ENCODE measurements at regions not wholly inside any gene's neighbourhood (a gene's known extent, or its start where the extent isn't known, plus 50 kb on each side); places are given as distances from the start of the nearest gene placed in this dataset.

GRCh38 chr7:153084278-153084677 lies 324.7 kb downstream of the ACTR3B start:
- no peak overlapping the region for H2AFZ ChIP-seq (ENCODE audit: low read depth, low read length)
- no peaks in the 10 kb centered on the region for H3K4me1 ChIP-seq (ENCODE audit: low read length)
- no peak overlapping the region for H3K4me3 ChIP-seq (ENCODE audit: low read length)
- H3K36me3 ChIP-seq (replicated peaks; ENCODE audit: low read depth, low read length) = no peaks in the 10 kb centered on the region
- H3K4me2 ChIP-seq (ENCODE audit: low read length) = no peak overlapping the region
- H4K20me1 ChIP-seq (ENCODE audit: insufficient read depth, low read length) = no peaks in the 10 kb centered on the region
- no peak overlapping the region for H3K9ac ChIP-seq (ENCODE audit: low read length)
- H3K79me2 ChIP-seq (ENCODE audit: low read length) = no peaks in the 10 kb centered on the region
- no peak overlapping the region for H3K27ac ChIP-seq (ENCODE audit: low read length)
- H3K27me3 ChIP-seq (ENCODE audit: low read depth, low read length) = no peaks in the 10 kb centered on the region
- TF ChIP-seq EZH2phosphoT487 (IDR thresholded peaks at IDR 0.05; ENCODE audit: low read depth) = no peak
- no peak for TF ChIP-seq CTCF (IDR thresholded peaks at IDR 0.05; ENCODE audit: low read depth, low read length)
- no peaks in the 10 kb centered on the region for H3K9me3 ChIP-seq (ENCODE audit: insufficient read depth, low read length)

- no peaks in the 10 kb centered on the region; the same call in 1 of the 2 replicates for H3K27me3 ChIP-seq (ENCODE audit: low read depth, low read length)
- H3K9ac ChIP-seq (ENCODE audit: low read length) = no peak overlapping the region
- no peak overlapping the region for H2AFZ ChIP-seq (ENCODE audit: low read depth, low read length)
- H3K4me1 ChIP-seq (ENCODE audit: low read length) = no peaks in the 10 kb centered on the region
- H3K4me2 ChIP-seq (ENCODE audit: low read length) = no peak overlapping the region
- no peak overlapping the region for H3K4me3 ChIP-seq (ENCODE audit: low read length)
- H3K27ac ChIP-seq (ENCODE audit: low read length) = no peak overlapping the region
- no peaks in the 10 kb centered on the region for H3K36me3 ChIP-seq (replicated peaks; ENCODE audit: low read depth, low read length)
- TF ChIP-seq EZH2phosphoT487 (IDR thresholded peaks at IDR 0.05; ENCODE audit: low read depth) (no peak), CTCF (IDR thresholded peaks at IDR 0.05; ENCODE audit: low read depth, low read length) (no peak)
- no peaks in the 10 kb centered on the region for H3K9me3 ChIP-seq (ENCODE audit: insufficient read depth, low read length)
- H3K79me2 ChIP-seq (ENCODE audit: low read length) = no peaks in the 10 kb centered on the region
- H4K20me1 ChIP-seq (ENCODE audit: insufficient read depth, low read length) = no peaks in the 10 kb centered on the region
Measured at GRCh38 chr7:153087498-153087897, 327.9 kb downstream of the ACTR3B start.

GRCh38 chr7:153088601-153089000 lies 329.0 kb downstream of the ACTR3B start:
- Histone ChIP-seq H3K27ac (ENCODE audit: low read length) (no peak overlapping the region), H3K9ac (ENCODE audit: low read length) (no peak overlapping the region), H2AFZ (ENCODE audit: low read depth, low read length) (no peak overlapping the region), H3K36me3 (replicated peaks; ENCODE audit: low read depth, low read length) (no peaks in the 10 kb centered on the region), H3K4me1 (ENCODE audit: low read length) (no peaks in the 10 kb centered on the region), H3K4me3 (ENCODE audit: low read length) (no peak overlapping the region), H4K20me1 (ENCODE audit: insufficient read depth, low read length) (no peaks in the 10 kb centered on the region), H3K9me3 (ENCODE audit: insufficient read depth, low read length) (no peaks in the 10 kb centered on the region), H3K79me2 (ENCODE audit: low read length) (no peaks in the 10 kb centered on the region), H3K4me2 (ENCODE audit: low read length) (no peak overlapping the region), H3K27me3 (ENCODE audit: low read depth, low read length) (no peaks in the 10 kb centered on the region; the same call in 1 of the 2 replicates)
- TF ChIP-seq EZH2phosphoT487 (IDR thresholded peaks at IDR 0.05; ENCODE audit: low read depth) (no peak), CTCF (IDR thresholded peaks at IDR 0.05; ENCODE audit: low read depth, low read length) (no peak)

GRCh38 chr7:153090209-153090608 lies 330.7 kb downstream of the ACTR3B start:
- Histone ChIP-seq H3K4me1 (ENCODE audit: low read length) (no peaks in the 10 kb centered on the region), H3K79me2 (ENCODE audit: low read length) (no peaks in the 10 kb centered on the region), H3K36me3 (replicated peaks; ENCODE audit: low read depth, low read length) (no peaks in the 10 kb centered on the region), H3K9ac (ENCODE audit: low read length) (no peak overlapping the region), H3K4me3 (ENCODE audit: low read length) (no peak overlapping the region), H2AFZ (ENCODE audit: low read depth, low read length) (no peak overlapping the region), H4K20me1 (ENCODE audit: insufficient read depth, low read length) (no peaks in the 10 kb centered on the region), H3K27me3 (ENCODE audit: low read depth, low read length) (no peaks in the 10 kb centered on the region; the same call in 1 of the 2 replicates), H3K27ac (ENCODE audit: low read length) (no peak overlapping the region), H3K9me3 (ENCODE audit: insufficient read depth, low read length) (no peaks in the 10 kb centered on the region), H3K4me2 (ENCODE audit: low read length) (no peak overlapping the region)
- TF ChIP-seq EZH2phosphoT487 (IDR thresholded peaks at IDR 0.05; ENCODE audit: low read depth) (no peak), CTCF (IDR thresholded peaks at IDR 0.05; ENCODE audit: low read depth, low read length) (no peak)
